Activated naive CD8-positive, alpha-beta T cell treated with anti-CD3 and anti-CD28 coated beads, Interleukin-2, amount 50 U/mL, for 24 hours (primary cell): ENCODE measurements at regions not wholly inside any gene's neighbourhood (a gene's known extent, or its start where the extent isn't known, plus 50 kb on each side); places are given as distances from the start of the nearest gene placed in this dataset.

Experiments
- ATAC-seq: fragments of 150-1000 bp; cut with Tn5 transposase; one replicate; pipeline ENCODE4 v1.10.0; 2021
- DNase-seq: peaks from one replicate; pipeline ENCODE4 v3.0.0; 2021
- H3K27ac Mint-ChIP-seq: one replicate; pipeline ENCODE4 v1.8.0; 2021; ENCODE audit warnings: mild to moderate bottlenecking, mixed read lengths
- H3K27me3 Mint-ChIP-seq: one replicate; pipeline ENCODE4 v1.8.0; 2021; ENCODE audit warnings: mixed read lengths
- H3K36me3 Mint-ChIP-seq: one replicate; pipeline ENCODE4 v1.8.0; 2021; ENCODE audit warnings: low read depth, mixed read lengths
- H3K4me1 Mint-ChIP-seq: one replicate; pipeline ENCODE4 v1.8.0; 2021; ENCODE audit warnings: mixed read lengths
- H3K4me3 Mint-ChIP-seq: one replicate; pipeline ENCODE4 v1.8.0; 2021; ENCODE audit warnings: mild to moderate bottlenecking, moderate library complexity, mixed read lengths
- H3K9me3 Mint-ChIP-seq: one replicate; pipeline ENCODE4 v1.8.0; 2021; ENCODE audit warnings: mixed read lengths

GRCh38 chr11:59267736-59268475, 55.2 kb upstream of the MPEG1 start:
- DNase-seq (no peak), ATAC-seq (no peak)
- Mint-ChIP-seq H3K27ac (no peak overlapping the region), H3K9me3 (no peaks in the 10 kb centered on the region), H3K4me3 (no peak overlapping the region), H3K36me3 (no peaks in the 10 kb centered on the region), H3K4me1 (peaks cover 20% of the 10 kb centered on the region), H3K27me3 (no peaks in the 10 kb centered on the region)

- Mint-ChIP-seq H3K27me3 (no peaks in the 10 kb centered on the region), H3K4me1 (peaks cover 13% of the 10 kb centered on the region), H3K27ac (no peak overlapping the region), H3K36me3 (no peaks in the 10 kb centered on the region), H3K4me3 (no peak overlapping the region), H3K9me3 (no peaks in the 10 kb centered on the region)
- ATAC-seq (no peak), DNase-seq (no peak)
These were observed 54.5 kb upstream of the MPEG1 start for GRCh38 chr11:59267196-59267595.

GRCh38 chr11:59266491-59266890, 53.8 kb upstream of the MPEG1 start:
- DNase-seq (no peak), ATAC-seq (no peak)
- Mint-ChIP-seq H3K27me3 (no peaks in the 10 kb centered on the region), H3K4me3 (no peak overlapping the region), H3K4me1 (peaks cover 7% of the 10 kb centered on the region), H3K9me3 (no peaks in the 10 kb centered on the region), H3K36me3 (no peaks in the 10 kb centered on the region), H3K27ac (no peak overlapping the region)

GRCh38 chr11:59265735-59266134, 53.0 kb upstream of the MPEG1 start:
- Mint-ChIP-seq H3K27me3 (no peaks in the 10 kb centered on the region), H3K4me3 (no peak overlapping the region), H3K36me3 (no peaks in the 10 kb centered on the region), H3K9me3 (no peaks in the 10 kb centered on the region), H3K4me1 (peaks cover 2% of the 10 kb centered on the region), H3K27ac (no peak overlapping the region)
- ATAC-seq (no peak), DNase-seq (no peak)

- no peaks in the 10 kb centered on the region for H3K36me3 Mint-ChIP-seq
- ATAC-seq (no peak), DNase-seq (no peak)
- no peak overlapping the region for H3K4me3 Mint-ChIP-seq
- H3K27ac Mint-ChIP-seq = no peak overlapping the region
- H3K9me3 Mint-ChIP-seq = no peaks in the 10 kb centered on the region
- no peaks in the 10 kb centered on the region for H3K27me3 Mint-ChIP-seq
- no peaks in the 10 kb centered on the region for H3K4me1 Mint-ChIP-seq
These were observed 52.0 kb upstream of the MPEG1 start for GRCh38 chr11:59264736-59265135.

GRCh38 chr11:59263225-59263894, 50.6 kb upstream of the MPEG1 start:
- H3K4me3 Mint-ChIP-seq = no peak overlapping the region
- no peak for DNase-seq
- no peaks in the 10 kb centered on the region for H3K36me3 Mint-ChIP-seq
- no peaks in the 10 kb centered on the region for H3K4me1 Mint-ChIP-seq
- no peaks in the 10 kb centered on the region for H3K9me3 Mint-ChIP-seq
- no peak for ATAC-seq
- H3K27me3 Mint-ChIP-seq = no peaks in the 10 kb centered on the region
- H3K27ac Mint-ChIP-seq = no peak overlapping the region
